ENCODE measurements at regions not wholly inside any gene's neighbourhood (a gene's known extent, or its start where the extent isn't known, plus 50 kb on each side); places are given as distances from the start of the nearest gene placed in this dataset.

- TF ChIP-seq FOXJ3 (CRISPR knock-in tag; IDR thresholded peaks at IDR 0.05) = no peak
- no peak for TF ChIP-seq REST (IDR thresholded peaks at IDR 0.05; ENCODE audit: low read depth, low read length)
- TF ChIP-seq EP300 (IDR thresholded peaks at IDR 0.05; ENCODE audit: borderline replicate concordance in 1 of 2, low read depth in 1 of 2, low read length in 1 of 2) = no peak
- TF ChIP-seq MXI1 (IDR thresholded peaks at IDR 0.05; ENCODE audit: low read depth, low read length) = no peak
- TF ChIP-seq CTCF (IDR thresholded peaks at IDR 0.05) = no peak
- no peak for TF ChIP-seq MAX (IDR thresholded peaks at IDR 0.05; ENCODE audit: low read depth)
- no peak for TF ChIP-seq SMC3 (IDR thresholded peaks at IDR 0.05; ENCODE audit: low read depth, low read length)
- TF ChIP-seq USF1 (IDR thresholded peaks at IDR 0.05; ENCODE audit: borderline replicate concordance, low read depth) = no peak
- TF ChIP-seq RCOR1 (IDR thresholded peaks at IDR 0.05; ENCODE audit: low read length) = no peak
- no peak for TF ChIP-seq YY1 (IDR thresholded peaks at IDR 0.05; ENCODE audit: low read depth)
Measured at GRCh38 chr18:76605341-76605929, 110.4 kb upstream of the ZNF516 start.

Data from SK-N-SH (cell line).